Neural progenitor cell (in vitro differentiated cells): ENCODE measurements at regions not wholly inside any gene's neighbourhood (a gene's known extent, or its start where the extent isn't known, plus 50 kb on each side); places are given as distances from the start of the nearest gene placed in this dataset.

ENCODE experiments used
- DNase-seq: peaks from one replicate; pipeline ENCODE4 v3.0.0-alpha.2; 2016; ENCODE audit warnings: low spot score
- H2AFZ ChIP-seq: fragments of 200-600 bp; sonication (generic); replicated peaks from 2 replicates; pipeline ENCODE4 v1.6.1; 2016; ENCODE audit warnings: antibody characterized with exemption
- H3F3A ChIP-seq: fragments of 200-600 bp; sonication (generic); 2 replicates; pipeline ENCODE4 v1.6.1; 2016; ENCODE audit warnings: antibody characterized with exemption, low read depth
- H3K27ac ChIP-seq: fragments of 200-600 bp; sonication (generic); 2 replicates; pipeline ENCODE4 v1.5.1; 2016; ENCODE audit warnings: mild to moderate bottlenecking
- H3K27me3 ChIP-seq: fragments of 200-600 bp; sonication (generic); 2 replicates; pipeline ENCODE4 v1.6.1; 2016; ENCODE audit warnings: mild to moderate bottlenecking, moderate library complexity
- H3K36me3 ChIP-seq: fragments of 200-600 bp; sonication (generic); 2 replicates; pipeline ENCODE4 v1.5.1; 2016
- H3K4me1 ChIP-seq: fragments of 200-600 bp; sonication (generic); 2 replicates; pipeline ENCODE4 v1.6.1; 2016; ENCODE audit warnings: mixed run types
- H3K4me2 ChIP-seq: fragments of 200-600 bp; sonication (generic); 2 replicates; pipeline ENCODE4 v1.6.1; 2016
- H3K4me3 ChIP-seq: fragments of 200-600 bp; sonication (generic); 2 replicates; pipeline ENCODE4 v1.5.1; 2016
- H3K79me2 ChIP-seq: fragments of 200-600 bp; sonication (generic); 2 replicates; pipeline ENCODE4 v1.6.1; 2016; ENCODE audit warnings: low read depth
- H3K9ac ChIP-seq: fragments of 200-600 bp; sonication (generic); 2 replicates; pipeline ENCODE4 v1.6.1; 2016
- H3K9me3 ChIP-seq: fragments of 200-600 bp; sonication (generic); 2 replicates; pipeline ENCODE4 v1.5.1; 2016; ENCODE audit warnings: low read depth
- H4K20me1 ChIP-seq: fragments of 200-600 bp; sonication (generic); 2 replicates; pipeline ENCODE4 v1.6.1; 2016; ENCODE audit warnings: low read depth
- H3K27ac Mint-ChIP-seq: 3 replicates; pipeline ENCODE4 v1.8.0; 2021; ENCODE audit warnings: mixed read lengths
- H3K27me3 Mint-ChIP-seq: 2 replicates; pipeline ENCODE4 v1.8.0; 2022; ENCODE audit warnings: low read depth, mild to moderate bottlenecking, inconsistent platforms, moderate library complexity, mixed read lengths; ENCODE audit not compliant: insufficient read depth
- H3K36me3 Mint-ChIP-seq: 3 replicates; pipeline ENCODE4 v1.8.0; 2021; ENCODE audit warnings: mixed read lengths
- H3K4me1 Mint-ChIP-seq: 3 replicates; pipeline ENCODE4 v1.8.0; 2021; ENCODE audit warnings: mixed read lengths
- H3K4me3 Mint-ChIP-seq: 3 replicates; pipeline ENCODE4 v1.8.0; 2021; ENCODE audit warnings: mild to moderate bottlenecking, moderate library complexity, mixed read lengths
- H3K9me3 Mint-ChIP-seq: 3 replicates; pipeline ENCODE4 v1.8.0; 2020; ENCODE audit warnings: mixed read lengths
- CTCF ChIP-seq: fragments of 200-600 bp; sonication (generic); IDR thresholded peaks from 2 replicates; pipeline ENCODE4 v1.5.1; 2017; ENCODE audit warnings: antibody characterized with exemption, mild to moderate bottlenecking
- EZH2 ChIP-seq: fragments of 200-600 bp; sonication (generic); IDR thresholded peaks from 2 replicates; pipeline ENCODE4 v1.6.1; 2017; ENCODE audit warnings: antibody characterized with exemption, mild to moderate bottlenecking, moderate library complexity
- EZH2phosphoT487 ChIP-seq: fragments of 200-600 bp; sonication (generic); IDR thresholded peaks from 2 replicates; pipeline ENCODE4 v1.6.1; 2017; ENCODE audit warnings: antibody characterized with exemption

DNA sequence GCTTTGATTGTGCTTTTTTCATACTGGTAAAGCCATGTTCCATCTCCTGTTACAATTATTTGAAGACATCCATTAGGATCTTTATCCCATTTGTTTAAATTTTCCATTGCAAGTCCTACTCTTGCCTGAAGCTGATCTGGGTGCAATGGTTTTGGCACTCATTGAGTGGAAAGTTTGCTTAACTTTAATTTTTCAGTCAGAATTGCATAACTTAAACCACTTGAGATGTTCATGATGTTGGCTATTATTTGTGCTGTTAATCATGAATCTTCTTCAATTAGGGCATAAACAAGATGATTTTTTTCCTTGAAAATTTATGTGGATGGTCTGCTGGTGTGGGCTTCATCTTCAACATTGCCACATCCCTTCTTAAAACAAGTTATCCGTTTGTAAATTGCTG is 180.1 kb downstream of the ST6GAL2 start:
- Mint-ChIP-seq H3K9me3 (peaks cover 2% of the 10 kb centered on the region), H3K27me3 (peaks cover 5% of the 10 kb centered on the region), H3K27ac (no peak overlapping the region), H3K4me3 (no peak overlapping the region), H3K36me3 (peaks cover 2% of the 10 kb centered on the region), H3K4me1 (peaks cover 12% of the 10 kb centered on the region)
- no peak for TF ChIP-seq CTCF
- TF ChIP-seq EZH2phosphoT487, result no peak
- TF ChIP-seq EZH2, result no peak
- Histone ChIP-seq H3K36me3 (no peaks in the 10 kb centered on the region), H3K9me3 (no peaks in the 10 kb centered on the region), H3K79me2 (no peaks in the 10 kb centered on the region), H3K4me1 (no peaks in the 10 kb centered on the region), H3F3A (no peaks in the 10 kb centered on the region), H3K9ac (no peak overlapping the region), H4K20me1 (no peaks in the 10 kb centered on the region), H2AFZ (no peak overlapping the region), H3K27ac (no peak overlapping the region), H3K4me2 (no peak overlapping the region), H3K4me3 (no peak overlapping the region), H3K27me3 (no peaks in the 10 kb centered on the region)
- no peak for DNase-seq

DNA sequence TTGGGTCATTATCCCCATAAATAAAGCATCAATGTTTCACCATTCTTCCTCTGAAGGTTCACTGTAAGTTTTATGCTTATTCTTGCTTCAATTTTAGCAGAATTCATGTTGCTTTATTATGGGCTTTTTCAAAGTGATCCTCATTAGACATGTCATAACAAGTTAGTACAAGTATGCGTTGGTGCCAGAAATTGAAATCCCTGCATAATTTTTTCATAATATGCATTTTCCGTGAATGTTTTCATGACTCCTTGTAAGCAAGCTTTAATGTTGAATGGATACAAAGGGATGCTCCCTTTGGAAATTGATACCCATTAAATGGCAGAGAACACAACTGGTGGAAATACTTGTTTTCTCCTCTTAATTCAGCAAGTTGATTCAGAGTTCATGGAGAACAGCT is 179.7 kb downstream of the ST6GAL2 start:
- TF ChIP-seq EZH2 (no peak), EZH2phosphoT487 (no peak), CTCF (no peak)
- Histone ChIP-seq H3K27me3 (no peaks in the 10 kb centered on the region), H3K36me3 (no peaks in the 10 kb centered on the region), H3F3A (no peaks in the 10 kb centered on the region), H2AFZ (no peak overlapping the region), H3K4me1 (no peaks in the 10 kb centered on the region), H3K9me3 (no peaks in the 10 kb centered on the region), H3K27ac (no peak overlapping the region), H3K4me2 (no peak overlapping the region), H3K9ac (no peak overlapping the region), H3K79me2 (no peaks in the 10 kb centered on the region), H3K4me3 (no peak overlapping the region), H4K20me1 (no peaks in the 10 kb centered on the region)
- no peak for DNase-seq
- Mint-ChIP-seq H3K27ac (no peak overlapping the region), H3K4me1 (peaks cover 12% of the 10 kb centered on the region), H3K4me3 (no peak overlapping the region), H3K36me3 (peaks cover 2% of the 10 kb centered on the region), H3K27me3 (peaks cover 5% of the 10 kb centered on the region), H3K9me3 (peaks cover 2% of the 10 kb centered on the region)

- H3K4me3 ChIP-seq, result no peak overlapping the region
- peaks cover 7% of the 10 kb centered on the region for H3K4me1 Mint-ChIP-seq
- no peak for TF ChIP-seq EZH2
- TF ChIP-seq CTCF, result no peak
- no peak for TF ChIP-seq EZH2phosphoT487
- H3K9me3 Mint-ChIP-seq, result peaks cover 8% of the 10 kb centered on the region
- H3K27ac ChIP-seq, result no peak overlapping the region
- no peaks in the 10 kb centered on the region for H3K79me2 ChIP-seq
- H3K27ac Mint-ChIP-seq, result peak overlapping the region; percentile 77
- peaks cover 4% of the 10 kb centered on the region for H3K36me3 Mint-ChIP-seq
- DNase-seq, result no peak
- H2AFZ ChIP-seq, result no peak overlapping the region
- no peaks in the 10 kb centered on the region for H3K4me1 ChIP-seq
- no peak overlapping the region for H3K4me3 Mint-ChIP-seq
- no peaks in the 10 kb centered on the region for H3K27me3 ChIP-seq
- H3K9me3 ChIP-seq, result no peaks in the 10 kb centered on the region
- no peaks in the 10 kb centered on the region for H3F3A ChIP-seq
- H3K9ac ChIP-seq, result no peak overlapping the region
- no peak overlapping the region for H3K4me2 ChIP-seq
- H3K36me3 ChIP-seq, result no peaks in the 10 kb centered on the region
- H4K20me1 ChIP-seq, result no peaks in the 10 kb centered on the region
- peaks cover 5% of the 10 kb centered on the region for H3K27me3 Mint-ChIP-seq
Measured at GRCh38 chr2:106708209-106708608, 177.8 kb downstream of the ST6GAL2 start.
